Stimulated activated CD8-positive, alpha-beta memory T cell treated with anti-CD3 and anti-CD28 coated beads, Interleukin-15, amount 100 ng/mL, for 48 hours (primary cell): ENCODE measurements at regions not wholly inside any gene's neighbourhood (a gene's known extent, or its start where the extent isn't known, plus 50 kb on each side); places are given as distances from the start of the nearest gene placed in this dataset.

ENCODE experiments used
- DNase-seq, 2 donors: peaks; one replicate each; pipeline ENCODE4 v3.0.0-alpha.2; 2020; ENCODE audit warnings: low read depth in 2 of 2

DNA sequence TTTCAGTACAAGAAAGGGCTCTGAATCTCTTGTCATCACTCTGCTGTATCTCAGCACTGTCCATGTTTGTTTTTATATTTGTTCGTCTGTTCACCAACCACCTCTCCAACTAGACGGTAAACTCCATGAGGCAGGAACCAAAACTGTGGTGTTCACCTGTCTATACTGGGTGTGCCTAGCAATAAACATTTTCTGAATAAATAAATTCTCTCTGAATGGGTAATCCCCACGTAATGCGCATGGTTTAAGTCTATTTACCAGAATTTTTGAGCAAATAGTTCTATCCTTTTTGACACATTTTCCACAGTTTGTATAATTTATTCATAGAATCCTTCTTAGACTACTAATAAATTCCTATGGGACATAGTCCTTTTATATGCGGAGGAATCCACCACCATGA is 400.6 kb upstream of the CFAP20DC start:
- no peak for DNase-seq

GRCh38 chr3:59446775-59447465 is 397.1 kb upstream of the CFAP20DC start:
- no peak for DNase-seq

DNA sequence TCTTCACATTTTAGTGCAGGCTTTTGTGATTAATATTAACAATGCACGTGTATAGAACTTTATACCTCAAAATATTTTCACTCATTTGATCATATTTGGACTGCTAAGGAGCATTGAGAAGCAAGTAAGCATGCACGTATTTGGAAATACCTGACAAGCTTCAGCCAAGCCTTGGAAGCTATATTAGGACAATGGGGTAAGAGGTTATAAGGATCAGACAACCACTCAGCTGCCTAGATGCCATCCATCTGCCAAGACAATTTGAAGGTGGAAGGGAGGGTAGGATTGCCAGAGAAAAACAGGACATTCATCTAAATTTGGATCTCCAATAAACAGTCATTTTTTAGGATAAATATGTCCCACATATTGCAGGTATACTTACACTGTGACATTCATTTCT is 394.9 kb upstream of the CFAP20DC start:
- DNase-seq = no peak

DNA sequence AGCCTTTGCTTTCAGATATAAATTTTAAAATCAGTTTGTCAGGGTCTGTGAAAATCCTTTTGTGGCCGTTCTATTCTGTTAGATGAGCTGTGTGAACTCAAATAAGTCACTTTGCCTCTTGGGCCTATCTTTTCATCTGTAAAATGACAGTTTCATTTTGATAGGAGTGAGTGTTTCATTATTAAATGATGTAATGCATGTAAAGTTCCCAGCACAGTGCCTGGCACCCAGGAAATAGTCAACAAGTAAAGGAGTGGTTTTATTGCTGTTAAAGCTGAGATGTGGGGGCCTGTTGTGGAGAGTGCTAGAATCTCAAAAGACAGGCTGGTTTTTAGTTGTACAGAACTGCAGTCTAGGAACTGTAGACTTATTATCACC is 394.5 kb upstream of the CFAP20DC start:
- DNase-seq = no peak

GRCh38 chr3:59443618-59444293 is 393.9 kb upstream of the CFAP20DC start:
- DNase-seq = no peak

- no peak for DNase-seq
Measured at GRCh38 chr3:59442046-59442445, 392.2 kb upstream of the CFAP20DC start.

DNA sequence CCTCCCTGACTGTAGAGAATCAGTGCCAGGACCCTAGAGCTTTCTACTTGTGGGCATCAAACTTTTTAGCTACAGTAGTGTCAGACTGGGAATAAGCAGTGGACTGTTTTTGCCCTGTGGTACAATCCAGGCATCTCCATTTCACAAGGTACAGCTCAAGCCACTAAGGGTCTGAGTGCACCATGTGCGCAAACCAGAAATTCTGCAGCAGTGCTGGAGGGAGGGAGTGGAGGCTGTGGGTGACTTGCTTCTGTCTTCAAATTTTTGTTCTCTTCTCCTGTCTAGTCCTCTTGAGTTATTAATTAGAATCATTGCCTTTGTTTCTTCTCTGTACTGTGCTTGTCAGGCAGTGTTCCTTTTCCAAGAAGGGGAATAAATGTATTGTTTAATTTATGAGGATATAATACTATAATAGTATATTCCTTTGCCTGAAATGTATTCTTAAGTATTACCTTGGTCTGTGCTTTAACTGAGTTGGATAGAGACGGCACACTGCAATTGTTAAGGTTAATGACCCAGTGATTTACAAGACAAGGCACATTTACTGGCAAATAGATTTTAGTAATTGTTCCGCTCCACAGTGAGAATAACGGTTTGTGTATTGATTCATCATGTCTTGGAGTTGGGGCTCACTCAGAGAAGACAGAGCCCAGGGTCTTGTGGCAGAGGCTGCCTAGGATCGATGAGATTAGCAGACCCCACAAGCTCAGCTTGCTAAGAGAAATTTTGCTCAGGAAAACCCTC is 390.6 kb upstream of the CFAP20DC start:
- no peak for DNase-seq

GRCh38 chr3:59438492-59438891 is 388.7 kb upstream of the CFAP20DC start:
- no peak for DNase-seq

GRCh38 chr3:59436164-59436958 is 386.5 kb upstream of the CFAP20DC start:
- no peak for DNase-seq

DNA sequence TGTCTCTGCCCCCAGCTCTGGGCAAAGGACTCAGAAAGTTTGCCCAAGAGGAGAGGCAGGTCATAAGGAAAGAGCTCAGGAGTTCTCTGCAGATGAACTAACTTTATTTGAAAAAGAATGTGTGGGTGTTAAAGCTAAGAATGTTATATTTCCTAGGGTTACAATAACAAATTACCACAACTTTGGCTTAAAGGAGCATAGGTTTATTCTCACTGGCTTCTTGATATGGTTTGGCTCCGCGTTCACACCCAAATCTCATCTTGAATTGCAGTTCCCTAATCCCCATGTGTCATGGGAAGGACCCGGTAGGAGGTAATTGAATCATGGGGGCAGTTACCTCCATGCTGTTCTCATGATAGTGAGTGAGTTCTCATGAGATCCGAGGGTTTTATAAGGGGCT is 383.7 kb upstream of the CFAP20DC start:
- no peak for DNase-seq

DNA sequence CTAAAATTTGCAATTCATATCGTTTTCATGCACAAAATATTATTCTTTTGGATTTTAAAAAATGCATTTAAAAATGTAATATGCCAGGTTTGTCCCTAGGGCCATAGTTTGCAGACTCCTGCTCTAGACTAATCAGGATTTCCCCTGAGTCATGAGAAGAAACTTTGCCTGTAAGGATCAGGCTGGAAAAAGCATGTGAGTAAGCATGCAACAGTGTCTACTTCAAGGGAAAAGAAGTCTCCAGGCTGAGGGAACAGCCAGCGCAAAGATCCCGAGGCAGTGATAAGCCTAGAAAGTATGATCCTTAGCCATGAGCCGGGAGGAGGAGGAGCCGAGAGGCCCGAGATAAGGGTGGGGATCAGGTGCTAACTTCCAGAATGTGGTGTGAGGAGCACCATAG is 382.8 kb upstream of the CFAP20DC start:
- no peak for DNase-seq

DNA sequence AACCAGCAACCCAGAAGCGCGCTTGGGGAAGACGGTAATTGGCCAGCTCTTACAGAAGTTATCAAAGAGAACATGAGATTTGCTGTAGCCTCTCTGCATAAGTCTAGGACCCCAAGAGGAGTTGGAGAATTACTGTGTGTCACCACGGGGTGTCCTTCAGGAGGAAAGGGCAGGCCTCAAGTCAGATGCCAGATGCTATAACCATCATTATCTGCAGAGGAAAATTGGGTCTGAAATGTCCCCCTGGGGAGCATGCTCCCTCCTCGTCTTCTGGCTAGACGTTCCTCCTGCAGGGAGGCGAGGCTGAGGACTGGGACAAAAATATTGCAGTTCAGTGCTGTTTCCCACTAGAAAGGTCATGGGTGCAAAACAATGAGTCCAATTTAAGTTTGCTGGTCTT is 380.5 kb upstream of the CFAP20DC start:
- no peak for DNase-seq

- DNase-seq = no peak
Measured at GRCh38 chr3:59429198-59429597, 379.4 kb upstream of the CFAP20DC start.

GRCh38 chr3:59426821-59427565 is 377.2 kb upstream of the CFAP20DC start:
- no peak for DNase-seq

DNA sequence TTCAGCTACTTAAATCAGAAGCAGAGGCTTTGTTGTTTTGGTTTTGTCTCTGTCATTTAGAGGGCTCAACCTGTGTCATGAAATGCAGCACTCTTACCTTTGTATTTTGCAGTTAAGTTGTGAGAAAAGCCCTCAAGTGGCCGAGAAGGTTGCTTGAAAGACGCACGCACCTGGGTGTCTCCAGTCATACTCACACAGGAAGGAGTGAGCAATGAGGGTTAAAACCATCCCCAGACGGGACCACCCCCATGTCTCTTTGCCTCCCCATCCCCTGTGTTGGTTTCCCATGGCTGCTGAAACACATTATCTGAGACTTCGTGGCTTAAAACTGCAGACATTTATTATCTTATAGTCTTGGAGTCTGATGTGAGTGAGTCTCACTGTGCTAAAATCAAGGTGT is 376.1 kb upstream of the CFAP20DC start:
- DNase-seq = peak in 1 of 2 donors; percentile 50

DNA sequence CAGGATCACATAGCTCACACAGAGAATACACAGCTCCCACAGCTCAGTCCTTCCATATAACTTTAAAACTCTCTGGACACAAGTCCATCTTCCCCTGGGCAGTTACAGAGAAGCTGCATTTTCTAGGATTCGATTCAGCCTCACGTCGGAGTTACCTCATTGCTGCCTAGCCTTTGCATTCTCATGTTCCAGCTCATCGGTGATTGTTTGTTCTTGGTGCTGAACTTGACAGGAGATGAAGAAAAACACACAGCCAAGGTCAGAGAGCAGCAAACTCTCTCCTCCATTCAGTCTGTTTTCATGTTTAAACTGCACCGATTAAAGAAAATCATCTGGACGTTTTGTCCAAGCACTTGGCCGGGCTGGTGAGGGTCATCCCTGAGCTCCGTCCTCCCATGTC is 375.5 kb upstream of the CFAP20DC start:
- DNase-seq = no peak

GRCh38 chr3:59424268-59425010 is 374.6 kb upstream of the CFAP20DC start:
- DNase-seq = no peak

- DNase-seq = no peak
Measured at GRCh38 chr3:59423707-59424106, 373.9 kb upstream of the CFAP20DC start.

DNA sequence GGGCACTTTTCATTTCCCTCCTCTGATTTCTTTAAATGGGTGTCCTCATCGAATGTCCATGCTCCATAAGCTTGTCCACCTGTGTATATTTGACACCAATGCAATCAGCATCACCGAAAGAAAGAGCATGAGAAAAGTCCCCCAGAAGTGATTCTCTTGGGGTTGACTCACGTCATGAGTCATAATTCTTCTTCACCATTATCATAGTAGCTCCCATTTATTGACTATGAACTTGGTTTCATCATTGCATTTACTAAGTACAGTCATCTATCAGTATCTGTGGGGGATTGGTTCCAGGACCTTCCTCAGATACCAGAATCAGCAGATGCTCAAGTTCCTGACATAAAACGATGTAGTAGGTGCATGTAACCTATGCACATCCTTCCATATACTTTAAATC is 372.5 kb upstream of the CFAP20DC start:
- no peak for DNase-seq

DNA sequence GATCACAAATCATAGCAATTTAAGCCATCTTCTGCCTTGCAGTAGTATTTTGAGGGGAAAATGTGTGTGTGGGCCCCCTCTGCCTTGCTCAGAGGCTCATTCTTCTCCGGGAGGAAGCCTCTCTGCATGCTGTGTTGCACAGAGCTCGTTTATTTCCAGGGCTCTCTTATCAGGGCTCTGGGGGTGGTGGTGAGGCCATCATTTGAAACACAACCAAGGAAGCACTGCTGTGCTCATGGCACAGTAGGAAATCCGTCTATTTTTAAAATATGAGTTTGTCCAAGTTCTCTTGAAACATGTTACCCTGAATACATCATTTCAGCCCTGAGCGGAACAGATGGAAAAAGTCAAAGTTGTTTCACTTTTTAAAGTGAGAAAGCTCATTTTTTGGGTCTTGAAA is 369.0 kb upstream of the CFAP20DC start:
- DNase-seq = no peak

DNA sequence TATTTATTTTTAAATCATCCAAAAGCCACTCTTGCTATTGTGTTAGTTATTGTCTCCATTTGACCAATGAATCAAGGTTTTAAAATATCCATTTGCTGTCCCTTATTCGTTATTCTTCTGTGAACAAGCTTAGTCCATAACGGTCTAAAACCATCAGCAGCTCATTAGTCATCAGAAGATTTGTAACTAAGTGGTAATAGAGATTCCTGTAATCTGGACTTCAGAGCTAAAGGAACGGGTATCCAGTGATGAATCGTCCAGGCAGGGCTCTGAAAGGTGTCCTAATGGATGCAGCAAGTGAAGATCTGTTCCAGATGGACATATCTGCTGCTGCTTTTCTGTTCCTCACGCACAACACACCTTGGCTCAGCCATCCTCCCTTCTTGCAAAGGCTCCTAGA is 362.7 kb upstream of the CFAP20DC start:
- no peak for DNase-seq
